Thyroid gland (tissue), 4 donors: ENCODE measurements at regions not wholly inside any gene's neighbourhood (a gene's known extent, or its start where the extent isn't known, plus 50 kb on each side); places are given as distances from the start of the nearest gene placed in this dataset.
"Not testable (repeated sequence)": the region's sequence is repeated elsewhere in the genome, so short reads cannot be mapped to it uniquely, and the experiment has no call there.

Source experiments
- DNase-seq, 2 donors: peaks; one replicate each; pipeline ENCODE4 v3.0.0-alpha.2; 2019
- H3K27ac ChIP-seq, 3 donors: fragments of 200-600 bp; sonication (generic); 1 replicate in 2 of 3; 2 replicates in 1 of 3; pipeline ENCODE4 v1.5.1; 2016 to 2019; ENCODE audit warnings: mild to moderate bottlenecking in 1 of 3, moderate library complexity in 1 of 3
- H3K27me3 ChIP-seq: fragments of 200-600 bp; sonication (generic); one replicate; pipeline ENCODE4 v1.5.1; 2019
- H3K36me3 ChIP-seq, 2 donors: fragments of 200-600 bp; sonication (generic); one replicate each; pipeline ENCODE4 v1.5.1; 2016 to 2019
- H3K4me1 ChIP-seq, 2 donors: fragments of 200-600 bp; sonication (generic); one replicate each; pipeline ENCODE4 v1.5.1; 2017 to 2019
- H3K4me3 ChIP-seq, 3 donors: fragments of 200-600 bp; sonication (generic); replicated peaks in 1 of 3; 1 replicate in 2 of 3; 2 replicates in 1 of 3; pipeline ENCODE4 v1.5.1; 2016; ENCODE audit warnings: mild to moderate bottlenecking in 1 of 3
- H3K9me3 ChIP-seq: fragments of 200-600 bp; sonication (generic); one replicate; pipeline ENCODE4 v1.5.1; 2017
- CTCF ChIP-seq, 6 experiments: fragments of 200-600 bp in 3 of 6; fragments of 450-650 bp in 3 of 6; sonication (generic) in 3 of 6; IDR thresholded peaks; one replicate each; pipeline ENCODE4 v1.5.1; 2016 to 2019; ENCODE audit warnings: antibody characterized with exemption in 6 of 6, mild to moderate bottlenecking in 2 of 6, inconsistent platforms in 1 of 6, moderate library complexity in 1 of 6
- POLR2A ChIP-seq, 2 donors: fragments of 450-650 bp; IDR thresholded peaks; one replicate each; pipeline ENCODE4 v1.6.1; 2017; ENCODE audit warnings: antibody characterized with exemption in 2 of 2, mild to moderate bottlenecking in 2 of 2, moderate library complexity in 1 of 2
- WGBS, 2 donors: methylation state at CpG; one replicate each; pipeline ENCODE4 v1.1.5; 2017; 5-methylcytosine and 5-hydroxymethylcytosine counted together
- intact Hi-C: fragments of 100-400 bp; cut with DNase I; formaldehyde crosslinking; loops from one replicate; pipeline ENCODE4 v1.15.1; 2023

GRCh38 chr20:16865406-16865805 is 117.2 kb downstream of the OTOR start:
- no peak overlapping the region for H3K27ac ChIP-seq
- WGBS, 2 donors: 79 to 81% methylated on average over 2 of the region's 2 CpGs

GRCh38 chr20:16873124-16873523 is 125.0 kb downstream of the OTOR start:
- intact Hi-C loops: not testable (repeated sequence)
- WGBS, 2 donors: 94 to 97% methylated on average over 4 of the region's 4 CpGs

More at GRCh38 chr20:16865406-16865805, 117.2 kb downstream of the OTOR start:
- Histone ChIP-seq H3K4me3 (no peak overlapping the region), H3K4me1 (no peaks in the 10 kb centered on the region), H3K9me3 (no peaks in the 10 kb centered on the region), H3K27me3 (no peaks in the 10 kb centered on the region), H3K36me3 (no peaks in the 10 kb centered on the region)
- TF ChIP-seq POLR2A (IDR thresholded peaks at IDR 0.05) (no peak), CTCF (IDR thresholded peaks at IDR 0.05) (no peak)
- no peak for DNase-seq
- intact Hi-C loops: no loop called here

GRCh38 chr20:16877053-16877554 is 128.9 kb downstream of the OTOR start:
- intact Hi-C loops: no loop called here
- no peaks in the 10 kb centered on the region for H3K4me1 ChIP-seq
- H3K36me3 ChIP-seq: no peaks in the 10 kb centered on the region
- H3K4me3 ChIP-seq: no peak overlapping the region
- no peak for TF ChIP-seq POLR2A (IDR thresholded peaks at IDR 0.05)
- no peak for TF ChIP-seq CTCF (IDR thresholded peaks at IDR 0.05)
- no peak for DNase-seq
- no peaks in the 10 kb centered on the region for H3K27me3 ChIP-seq
- no peaks in the 10 kb centered on the region for H3K9me3 ChIP-seq
- no peak overlapping the region for H3K27ac ChIP-seq
- WGBS, 2 donors: 61% methylated on average over 2 of the region's 2 CpGs

More at GRCh38 chr20:16873124-16873523, 125.0 kb downstream of the OTOR start:
- H3K9me3 ChIP-seq, H3K4me3 ChIP-seq, H3K36me3 ChIP-seq, H3K4me1 ChIP-seq, H3K27me3 ChIP-seq, DNase-seq, H3K27ac ChIP-seq: not testable (repeated sequence)

GRCh38 chr20:16885746-16886145 is 137.6 kb downstream of the OTOR start:
- H3K27me3 ChIP-seq: no peaks in the 10 kb centered on the region
- H3K27ac ChIP-seq: no peak overlapping the region
- no peak overlapping the region for H3K4me3 ChIP-seq
- H3K36me3 ChIP-seq: no peaks in the 10 kb centered on the region
- no peaks in the 10 kb centered on the region for H3K4me1 ChIP-seq
- intact Hi-C loops: no loop called here
- no peak for TF ChIP-seq CTCF (IDR thresholded peaks at IDR 0.05)
- no peak for DNase-seq
- no peaks in the 10 kb centered on the region for H3K9me3 ChIP-seq

GRCh38 chr20:16898433-16898832 is 150.3 kb downstream of the OTOR start:
- H3K9me3 ChIP-seq: no peaks in the 10 kb centered on the region
- no peaks in the 10 kb centered on the region for H3K36me3 ChIP-seq
- 81 to 93% methylated on average over 4 of the region's 4 CpGs for WGBS, 2 donors
- H3K27ac ChIP-seq: peak overlapping the region in 2 of 3 donors; percentile 27 to 42
- H3K4me1 ChIP-seq: peaks cover 18 to 19% of the 10 kb centered on the region in 2 donors
- intact Hi-C loops: no loop called here
- no peak overlapping the region for H3K4me3 ChIP-seq
- TF ChIP-seq CTCF (IDR thresholded peaks at IDR 0.05) (no peak), POLR2A (IDR thresholded peaks at IDR 0.05) (no peak)
- H3K27me3 ChIP-seq: no peaks in the 10 kb centered on the region
- no peak for DNase-seq

GRCh38 chr20:16902662-16903061 is 154.5 kb downstream of the OTOR start:
- WGBS, 2 donors: 84 to 91% methylated on average over 2 of the region's 2 CpGs
- peaks cover 6 to 9% of the 10 kb centered on the region in 2 donors for H3K4me1 ChIP-seq
- H3K36me3 ChIP-seq: no peaks in the 10 kb centered on the region
- no peak overlapping the region for H3K4me3 ChIP-seq
- H3K27me3 ChIP-seq: no peaks in the 10 kb centered on the region
- H3K27ac ChIP-seq: no peak overlapping the region
- TF ChIP-seq POLR2A (IDR thresholded peaks at IDR 0.05) (no peak), CTCF (IDR thresholded peaks at IDR 0.05) (no peak)
- DNase-seq: no peak
- intact Hi-C loops: no loop called here
- no peaks in the 10 kb centered on the region for H3K9me3 ChIP-seq
